Keratinocyte (primary cell): ENCODE measurements at regions not wholly inside any gene's neighbourhood (a gene's known extent, or its start where the extent isn't known, plus 50 kb on each side); places are given as distances from the start of the nearest gene placed in this dataset.

Experiments
- DNase-seq: peaks from one replicate; pipeline ENCODE4 v3.0.0-alpha.2; 2011; ENCODE audit warnings: low read depth, missing footprints, low spot score
- FAIRE-seq: peaks from 2 replicates; lab custom pipeline; 2011; peaks lifted over from hg19 to GRCh38; lab: Jason Lieb, UNC
- H2AFZ ChIP-seq: 2 replicates; pipeline ENCODE4 v1.6.0; 2012; ENCODE audit warnings: low read length, control low read depth, inconsistent platforms; ENCODE audit not compliant: control insufficient read depth
- H3K27ac ChIP-seq: 2 replicates; pipeline ENCODE4 v1.5.1; 2011; ENCODE audit warnings: low read length; ENCODE audit not compliant: control insufficient read depth, insufficient read depth
- H3K27me3 ChIP-seq: 3 replicates; pipeline ENCODE4 v1.6.0; 2011; ENCODE audit warnings: low read length; ENCODE audit not compliant: control insufficient read depth, insufficient read depth; ENCODE audit errors: extremely low read depth
- H3K36me3 ChIP-seq, 2 experiments: 2 replicates in 1 of 2; 3 replicates in 1 of 2; pipeline ENCODE4 v1.5.1; 2011; ENCODE audit warnings: low read length in 2 of 2, mild to moderate bottlenecking in 1 of 2; ENCODE audit not compliant: control insufficient read depth in 2 of 2, insufficient read depth in 2 of 2; ENCODE audit errors: extremely low read depth in 1 of 2
- H3K4me1 ChIP-seq: 3 replicates; pipeline ENCODE4 v1.5.1; 2011; ENCODE audit warnings: low read length; ENCODE audit not compliant: control insufficient read depth, insufficient read depth; ENCODE audit errors: extremely low read depth
- H3K4me2 ChIP-seq: 3 replicates; pipeline ENCODE4 v1.6.0; 2011; ENCODE audit warnings: low read depth, low read length; ENCODE audit not compliant: control insufficient read depth, insufficient read depth; ENCODE audit errors: extremely low read depth
- H3K4me3 ChIP-seq, 3 experiments: fragments of 200-600 bp in 1 of 3; sonication (generic) in 1 of 3; 2 replicates in 2 of 3; 3 replicates in 1 of 3; pipeline ENCODE4 v1.5.1; 2011 to 2016; ENCODE audit warnings: low read length in 3 of 3, mild to moderate bottlenecking in 3 of 3, control low read depth in 2 of 3, inconsistent platforms in 1 of 3, low read depth in 1 of 3, mixed read lengths in 1 of 3, mixed run types in 1 of 3, moderate library complexity in 1 of 3; ENCODE audit not compliant: control insufficient read depth in 2 of 3, insufficient read depth in 2 of 3; ENCODE audit errors: extremely low read depth in 1 of 3
- H3K79me2 ChIP-seq: 2 replicates; pipeline ENCODE4 v1.6.0; 2012; ENCODE audit warnings: low read length; ENCODE audit not compliant: control insufficient read depth, insufficient read depth
- H3K9ac ChIP-seq: 3 replicates; pipeline ENCODE4 v1.6.0; 2011; ENCODE audit warnings: low read length; ENCODE audit not compliant: control insufficient read depth, insufficient read depth; ENCODE audit errors: extremely low read depth
- H3K9me1 ChIP-seq: 3 replicates; pipeline ENCODE4 v1.6.0; 2011; ENCODE audit warnings: low read length; ENCODE audit not compliant: control insufficient read depth, insufficient read depth; ENCODE audit errors: extremely low read depth
- H3K9me3 ChIP-seq: 2 replicates; pipeline ENCODE4 v1.5.1; 2012; ENCODE audit warnings: low read depth, low read length; ENCODE audit not compliant: control insufficient read depth
- H4K20me1 ChIP-seq: 3 replicates; pipeline ENCODE4 v1.6.0; 2011; ENCODE audit warnings: low read length; ENCODE audit not compliant: control insufficient read depth, insufficient read depth; ENCODE audit errors: extremely low read depth
- EZH2 ChIP-seq: IDR thresholded peaks from one replicate; pipeline ENCODE4 v1.6.1; 2012; ENCODE audit warnings: inconsistent platforms, mild to moderate bottlenecking, low read length, moderate library complexity
- dilution Hi-C: fragments of 300-500 bp; cut with MboI; formaldehyde crosslinking; loops from one replicate; pipeline ENCODE4 v1.7.0; 2020; ENCODE audit warnings: low sequenced_read_pairs; ENCODE audit not compliant: extremely low pct_ligation_motif_present
- TF ChIP-seq, protein P1 (sequence below), 3 experiments: IDR thresholded peaks in 1 of 3; conservative IDR thresholded peaks in 1 of 3; optimal IDR thresholded peaks in 1 of 3; 2 replicates in 2 of 3; 3 replicates in 1 of 3; pipeline versions ENCODE3 to v1.5.1; 2011; ENCODE audit warnings: low read length in 3 of 3, mild to moderate bottlenecking in 3 of 3, moderate library complexity in 2 of 3, control low read depth in 1 of 3, inconsistent platforms in 1 of 3; ENCODE audit not compliant: insufficient read depth in 2 of 3; ENCODE audit errors: extremely low read depth in 1 of 3

DNA sequence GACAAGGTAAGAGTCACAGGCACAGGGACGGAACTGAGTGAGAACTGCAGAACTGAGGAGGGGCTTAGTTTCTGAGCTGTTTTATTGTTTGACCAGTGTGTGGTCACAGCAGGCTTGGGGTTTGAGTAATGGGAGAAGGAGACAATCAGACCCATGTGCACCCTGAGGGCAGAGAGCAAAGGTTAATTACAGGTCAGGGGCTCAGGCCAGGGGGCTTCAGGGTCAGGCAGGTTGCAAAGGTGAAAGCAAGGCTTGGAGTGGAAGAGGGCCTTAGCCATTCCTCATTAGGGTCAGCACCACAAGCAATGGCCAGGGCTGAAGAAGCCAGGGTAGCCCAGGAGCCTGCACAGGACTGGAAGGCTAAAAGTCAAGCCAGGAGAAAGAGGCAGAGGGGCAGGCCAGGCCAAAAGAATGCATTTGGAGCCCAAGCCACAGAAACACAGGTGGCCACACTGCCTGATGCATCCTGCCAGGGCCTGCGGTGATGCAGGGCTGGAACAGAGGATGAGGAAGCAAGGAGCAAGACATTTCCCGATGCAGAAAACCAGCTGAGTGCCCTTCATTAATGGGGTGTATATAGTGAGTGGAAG is 209.8 kb upstream of the GYPC start:
- dilution Hi-C loops, result no loop called here
- DNase-seq (no peak), FAIRE-seq (no peak)
- Histone ChIP-seq H3K4me2 (no peak overlapping the region), H3K79me2 (no peaks in the 10 kb centered on the region), H4K20me1 (no peaks in the 10 kb centered on the region), H3K4me1 (no peaks in the 10 kb centered on the region), H3K9me3 (no peaks in the 10 kb centered on the region), H3K9ac (no peak overlapping the region), H3K9me1 (no peaks in the 10 kb centered on the region), H3K4me3 (no peak overlapping the region), H3K27ac (no peak overlapping the region), H2AFZ (no peak overlapping the region), H3K36me3 (no peaks in the 10 kb centered on the region), H3K27me3 (no peaks in the 10 kb centered on the region)
- TF ChIP-seq, protein P1, sequence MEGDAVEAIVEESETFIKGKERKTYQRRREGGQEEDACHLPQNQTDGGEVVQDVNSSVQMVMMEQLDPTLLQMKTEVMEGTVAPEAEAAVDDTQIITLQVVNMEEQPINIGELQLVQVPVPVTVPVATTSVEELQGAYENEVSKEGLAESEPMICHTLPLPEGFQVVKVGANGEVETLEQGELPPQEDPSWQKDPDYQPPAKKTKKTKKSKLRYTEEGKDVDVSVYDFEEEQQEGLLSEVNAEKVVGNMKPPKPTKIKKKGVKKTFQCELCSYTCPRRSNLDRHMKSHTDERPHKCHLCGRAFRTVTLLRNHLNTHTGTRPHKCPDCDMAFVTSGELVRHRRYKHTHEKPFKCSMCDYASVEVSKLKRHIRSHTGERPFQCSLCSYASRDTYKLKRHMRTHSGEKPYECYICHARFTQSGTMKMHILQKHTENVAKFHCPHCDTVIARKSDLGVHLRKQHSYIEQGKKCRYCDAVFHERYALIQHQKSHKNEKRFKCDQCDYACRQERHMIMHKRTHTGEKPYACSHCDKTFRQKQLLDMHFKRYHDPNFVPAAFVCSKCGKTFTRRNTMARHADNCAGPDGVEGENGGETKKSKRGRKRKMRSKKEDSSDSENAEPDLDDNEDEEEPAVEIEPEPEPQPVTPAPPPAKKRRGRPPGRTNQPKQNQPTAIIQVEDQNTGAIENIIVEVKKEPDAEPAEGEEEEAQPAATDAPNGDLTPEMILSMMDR (optimal IDR thresholded peaks at IDR 0.05 in 1 of 3, IDR thresholded peaks at IDR 0.05 in 1 of 3, conservative IDR thresholded peaks at IDR 0.05 in 1 of 3; ENCODE audit: extremely low read depth in 1 of 3, insufficient read depth in 2 of 3, low read length in 3 of 3), result no peak
- TF ChIP-seq EZH2, result no peak

DNA sequence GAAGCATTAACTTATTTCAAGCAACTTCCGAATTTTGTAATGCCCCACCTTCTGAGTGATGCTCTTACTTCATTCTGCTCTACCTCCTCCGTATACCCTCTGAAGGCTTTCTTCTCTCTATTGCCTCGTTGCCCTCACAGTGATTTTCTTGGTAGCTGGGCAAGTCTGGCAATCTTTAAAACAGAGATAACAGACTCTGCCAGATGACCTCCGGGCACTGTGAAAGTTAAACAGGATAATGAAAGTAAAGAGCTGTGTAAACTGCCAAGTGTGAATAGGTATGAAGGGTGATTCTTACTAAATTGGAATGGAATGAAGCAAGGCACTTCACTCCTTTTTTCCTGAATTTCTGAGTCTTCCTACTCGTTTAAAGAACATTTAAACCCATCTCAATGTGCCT is 207.3 kb upstream of the GYPC start:
- no peaks in the 10 kb centered on the region for H3K36me3 ChIP-seq
- no peak overlapping the region for H3K27ac ChIP-seq
- DNase-seq, result no peak
- no peaks in the 10 kb centered on the region for H3K27me3 ChIP-seq
- no peaks in the 10 kb centered on the region for H3K79me2 ChIP-seq
- H3K9me1 ChIP-seq, result no peaks in the 10 kb centered on the region
- no peak overlapping the region for H3K4me2 ChIP-seq
- no peaks in the 10 kb centered on the region for H3K9me3 ChIP-seq
- no peak overlapping the region for H3K9ac ChIP-seq
- no peak overlapping the region for H2AFZ ChIP-seq
- no peaks in the 10 kb centered on the region for H3K4me1 ChIP-seq
- no peak overlapping the region for H3K4me3 ChIP-seq
- dilution Hi-C loops, result no loop called here
- no peaks in the 10 kb centered on the region for H4K20me1 ChIP-seq
- TF ChIP-seq, protein P1 (optimal IDR thresholded peaks at IDR 0.05 in 1 of 3, IDR thresholded peaks at IDR 0.05 in 1 of 3, conservative IDR thresholded peaks at IDR 0.05 in 1 of 3; ENCODE audit: extremely low read depth in 1 of 3, insufficient read depth in 2 of 3, low read length in 3 of 3), result no peak
- TF ChIP-seq EZH2, result no peak
- no peak for FAIRE-seq
